ENCODE measurements at regions not wholly inside any gene's neighbourhood (a gene's known extent, or its start where the extent isn't known, plus 50 kb on each side); places are given as distances from the start of the nearest gene placed in this dataset.

- in situ Hi-C loops (cut with HindIII; ENCODE audit: low sequenced_read_pairs), result no loop called here
Measured at GRCh38 chr16:35480361-35480760, 2020.9 kb downstream of the TP53TG3F start.

GRCh38 chr16:35480988-35481387, 2021.6 kb downstream of the TP53TG3F start:
- in situ Hi-C loops (cut with HindIII; ENCODE audit: low sequenced_read_pairs), result no loop called here

GRCh38 chr16:35485915-35486314, 2026.5 kb downstream of the TP53TG3F start:
- in situ Hi-C loops (cut with HindIII; ENCODE audit: low sequenced_read_pairs), result no loop called here

GRCh38 chr16:35492225-35492624, 2032.8 kb downstream of the TP53TG3F start:
- in situ Hi-C loops (cut with HindIII; ENCODE audit: low sequenced_read_pairs), result no loop called here

- in situ Hi-C loops (cut with HindIII; ENCODE audit: low sequenced_read_pairs), result no loop called here
Measured at GRCh38 chr16:35497399-35497798, 2038.0 kb downstream of the TP53TG3F start.

- in situ Hi-C loops (cut with HindIII; ENCODE audit: low sequenced_read_pairs), result no loop called here
Measured at GRCh38 chr16:35506018-35506897, 2046.8 kb downstream of the TP53TG3F start.

- in situ Hi-C loops (cut with HindIII; ENCODE audit: low sequenced_read_pairs), result no loop called here
Measured at GRCh38 chr16:35506898-35507194, 2047.4 kb downstream of the TP53TG3F start.

GRCh38 chr16:35510701-35511100, 2051.3 kb downstream of the TP53TG3F start:
- in situ Hi-C loops (cut with HindIII; ENCODE audit: low sequenced_read_pairs), result no loop called here

GRCh38 chr16:35516551-35516950, 2057.1 kb downstream of the TP53TG3F start:
- in situ Hi-C loops (cut with HindIII; ENCODE audit: low sequenced_read_pairs), result no loop called here

- in situ Hi-C loops (cut with HindIII; ENCODE audit: low sequenced_read_pairs), result no loop called here
Measured at GRCh38 chr16:35516971-35517370, 2057.6 kb downstream of the TP53TG3F start.

GRCh38 chr16:35523991-35524390, 2064.6 kb downstream of the TP53TG3F start:
- in situ Hi-C loops (cut with HindIII; ENCODE audit: low sequenced_read_pairs), result no loop called here

GRCh38 chr16:35525979-35526590, 2066.7 kb downstream of the TP53TG3F start:
- in situ Hi-C loops (cut with HindIII; ENCODE audit: low sequenced_read_pairs), result no loop called here

GRCh38 chr16:35532576-35532975, 2073.2 kb downstream of the TP53TG3F start:
- in situ Hi-C loops (cut with HindIII; ENCODE audit: low sequenced_read_pairs), result no loop called here

- in situ Hi-C loops (cut with HindIII; ENCODE audit: low sequenced_read_pairs), result no loop called here
Measured at GRCh38 chr16:35533683-35534082, 2074.3 kb downstream of the TP53TG3F start.

- in situ Hi-C loops (cut with HindIII; ENCODE audit: low sequenced_read_pairs), result no loop called here
Measured at GRCh38 chr16:35543486-35543885, 2084.1 kb downstream of the TP53TG3F start.

- in situ Hi-C loops (cut with HindIII; ENCODE audit: low sequenced_read_pairs), result no loop called here
Measured at GRCh38 chr16:35552763-35553162, 2093.4 kb downstream of the TP53TG3F start.

- in situ Hi-C loops (cut with HindIII; ENCODE audit: low sequenced_read_pairs), result no loop called here
Measured at GRCh38 chr16:35557731-35558130, 2098.3 kb downstream of the TP53TG3F start.

- in situ Hi-C loops (cut with HindIII; ENCODE audit: low sequenced_read_pairs), result no loop called here
Measured at GRCh38 chr16:35559911-35560636, 2100.7 kb downstream of the TP53TG3F start.

- in situ Hi-C loops (cut with HindIII; ENCODE audit: low sequenced_read_pairs), result no loop called here
Measured at GRCh38 chr16:35560637-35560984, 2101.2 kb downstream of the TP53TG3F start.

GRCh38 chr16:35561346-35561745, 2101.9 kb downstream of the TP53TG3F start:
- in situ Hi-C loops (cut with HindIII; ENCODE audit: low sequenced_read_pairs), result no loop called here

GRCh38 chr16:35562471-35562870, 2103.1 kb downstream of the TP53TG3F start:
- in situ Hi-C loops (cut with HindIII; ENCODE audit: low sequenced_read_pairs), result no loop called here

GRCh38 chr16:35562919-35563318, 2103.5 kb downstream of the TP53TG3F start:
- in situ Hi-C loops (cut with HindIII; ENCODE audit: low sequenced_read_pairs), result no loop called here

All from endothelial cell of hepatic sinusoid (primary cell).